Heart right ventricle (tissue), 16 donors: ENCODE measurements at regions not wholly inside any gene's neighbourhood (a gene's known extent, or its start where the extent isn't known, plus 50 kb on each side); places are given as distances from the start of the nearest gene placed in this dataset.

Experiments used
- ATAC-seq, 8 donors: fragments of 200-7000 bp; cut with Tn5 transposase; one replicate each; pipeline ENCODE4 v1.9.1; 2020; ENCODE audit warnings: mild to moderate bottlenecking in 8 of 8, moderate library complexity in 8 of 8, moderate number of reproducible peaks in 1 of 8
- DNase-seq, 2 donors: peaks; one replicate each; pipeline ENCODE4 v3.0.0-alpha.2; 2020
- H3K27ac ChIP-seq, 10 donors: fragments of 200-600 bp; sonication (generic) in 2 of 10; one replicate each; pipeline versions ENCODE4 v1.5.0 to v1.8.0; 2020 to 2022; ENCODE audit warnings: mild to moderate bottlenecking in 3 of 10
- H3K27me3 ChIP-seq, 7 donors: fragments of 200-600 bp; one replicate each; pipeline ENCODE4 v1.8.0; 2021 to 2022; ENCODE audit warnings: mild to moderate bottlenecking in 2 of 7
- H3K36me3 ChIP-seq, 9 donors: fragments of 200-600 bp; sonication (generic) in 1 of 9; one replicate each; pipeline versions ENCODE4 v1.5.0 to v1.8.0; 2020 to 2022; ENCODE audit warnings: mild to moderate bottlenecking in 2 of 9
- H3K4me1 ChIP-seq, 9 donors: fragments of 200-600 bp; sonication (generic) in 1 of 9; one replicate each; pipeline versions ENCODE4 v1.5.0 to v1.8.0; 2020 to 2022; ENCODE audit warnings: mild to moderate bottlenecking in 4 of 9
- H3K4me3 ChIP-seq, 10 donors: fragments of 200-600 bp; sonication (generic) in 2 of 10; one replicate each; pipeline versions ENCODE4 v1.5.0 to v1.8.0; 2020 to 2022; ENCODE audit warnings: mild to moderate bottlenecking in 7 of 10, moderate library complexity in 2 of 10
- H3K9me3 ChIP-seq, 11 donors: fragments of 200-600 bp in 10 of 11; sonication (generic) in 2 of 11; one replicate each; pipeline versions ENCODE4 v1.5.0 to v1.8.0; 2013 to 2022; ENCODE audit warnings: mild to moderate bottlenecking in 2 of 11, control low read depth in 1 of 11, moderate library complexity in 1 of 11
- WGBS, 2 donors: extraction: QIAGEN DNeasy Blood & Tissue Kit; methylation state at CpG; one replicate each; pipeline ENCODE4 v1.1.7; 2013; ENCODE audit warnings: inconsistent platforms in 1 of 2; 5-methylcytosine and 5-hydroxymethylcytosine counted together
- intact Hi-C, 10 donors: fragments of 100-400 bp; cut with DNase I; formaldehyde crosslinking; loops; one replicate each; pipeline versions ENCODE4 v1.11.1 to v1.14.2; 2022
- TF ChIP-seq, protein P1 (sequence below), 9 donors: fragments of 200-600 bp; sonication (generic) in 2 of 9; IDR thresholded peaks; one replicate each; pipeline versions ENCODE4 v1.5.0 to v1.8.0; 2021 to 2022; ENCODE audit warnings: antibody characterized with exemption in 9 of 9, mild to moderate bottlenecking in 5 of 9, moderate library complexity in 1 of 9
- donor health status: Arrhythmogenic right ventricular cardiomyopathy.
- donor health status: ischemic (EF 13 %, LVEDD 7.1; RV severe dilation, severe dysfunction).
- donor health status: healthy with polysubstance abuse.
- donor health status: DM: no; HTN: yes; CAD: no.
- donor health status: DM: no; HTN: no; CAD: no.
- donor health status: ischemic (EF 25% LVEDD 6.9; RV normal size, moderate dysfunction).
- donor health status: ischemic (EF 25% LVEDD 5.7; RV mildly dilated, moderate dysfunction).
- donor health status: healthy.
- donor health status: DM: yes; HTN: yes; CAD: no.
- donor health status: Ischemic cardiomyopathy.
- donor health status: ischemic (EF 35%, LVEDD 5.7; RV mildly dilated, moderate dysfunction).
- donor health status: nonischemic (EF 11% LVEDD 7.7; RV severe dilation, severe dysfunction).
- donor health status: DM: yes; HTN: yes; CAD: no.
- donor health status: PGD.
- donor health status: ischemic (EF 29% LVEDD 5.4; RV normal size, mild dysfunction).
- donor health status: nonischemic (EF 23%, LVEDD 6.1; RV moderate dilation, normal function).

DNA sequence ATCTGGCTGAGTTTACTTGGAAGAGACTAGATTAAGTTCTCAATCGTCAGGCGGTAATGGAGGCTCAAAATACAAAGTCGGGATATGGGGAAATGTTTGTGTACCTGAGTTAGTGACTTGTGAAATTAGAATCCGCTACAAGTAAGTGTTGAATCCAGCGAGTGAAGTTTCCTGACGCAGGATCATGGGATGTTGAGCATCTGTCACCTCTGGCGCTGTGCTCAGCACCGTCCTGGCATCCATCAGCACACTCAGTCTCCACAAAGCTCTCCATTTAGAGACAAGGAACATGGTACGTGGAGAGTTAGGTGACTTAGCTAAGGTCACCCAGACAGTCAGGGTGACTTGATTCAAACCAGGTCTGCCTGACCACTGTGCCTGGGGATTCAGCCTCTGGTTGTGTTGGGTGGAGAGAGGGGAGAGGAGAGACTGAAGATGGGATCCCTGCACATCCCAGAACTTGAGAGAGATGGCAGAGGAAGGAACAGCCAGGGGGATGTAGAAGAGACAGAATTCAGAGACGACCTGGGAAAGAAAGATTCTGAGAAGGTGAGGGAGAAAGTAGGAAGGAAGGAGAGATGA is 251.2 kb downstream of the ACKR3 start:
- Histone ChIP-seq H3K36me3 (no peaks in the 10 kb centered on the region), H3K27ac (no peak overlapping the region), H3K9me3 (peaks cover 0 to 12% (median 4%) of the 10 kb centered on the region in 11 donors), H3K27me3 (no peaks in the 10 kb centered on the region), H3K4me1 (peaks cover 0 to 23% (median 11%) of the 10 kb centered on the region in 9 donors), H3K4me3 (no peak overlapping the region)
- 91 to 94% methylated on average over 10 of the region's 10 CpGs for WGBS, 2 donors
- TF ChIP-seq, protein P1, sequence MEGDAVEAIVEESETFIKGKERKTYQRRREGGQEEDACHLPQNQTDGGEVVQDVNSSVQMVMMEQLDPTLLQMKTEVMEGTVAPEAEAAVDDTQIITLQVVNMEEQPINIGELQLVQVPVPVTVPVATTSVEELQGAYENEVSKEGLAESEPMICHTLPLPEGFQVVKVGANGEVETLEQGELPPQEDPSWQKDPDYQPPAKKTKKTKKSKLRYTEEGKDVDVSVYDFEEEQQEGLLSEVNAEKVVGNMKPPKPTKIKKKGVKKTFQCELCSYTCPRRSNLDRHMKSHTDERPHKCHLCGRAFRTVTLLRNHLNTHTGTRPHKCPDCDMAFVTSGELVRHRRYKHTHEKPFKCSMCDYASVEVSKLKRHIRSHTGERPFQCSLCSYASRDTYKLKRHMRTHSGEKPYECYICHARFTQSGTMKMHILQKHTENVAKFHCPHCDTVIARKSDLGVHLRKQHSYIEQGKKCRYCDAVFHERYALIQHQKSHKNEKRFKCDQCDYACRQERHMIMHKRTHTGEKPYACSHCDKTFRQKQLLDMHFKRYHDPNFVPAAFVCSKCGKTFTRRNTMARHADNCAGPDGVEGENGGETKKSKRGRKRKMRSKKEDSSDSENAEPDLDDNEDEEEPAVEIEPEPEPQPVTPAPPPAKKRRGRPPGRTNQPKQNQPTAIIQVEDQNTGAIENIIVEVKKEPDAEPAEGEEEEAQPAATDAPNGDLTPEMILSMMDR (IDR thresholded peaks at IDR 0.05) = no peak
- ATAC-seq (no peak), DNase-seq (no peak)
- intact Hi-C loops = no loop called here

DNA sequence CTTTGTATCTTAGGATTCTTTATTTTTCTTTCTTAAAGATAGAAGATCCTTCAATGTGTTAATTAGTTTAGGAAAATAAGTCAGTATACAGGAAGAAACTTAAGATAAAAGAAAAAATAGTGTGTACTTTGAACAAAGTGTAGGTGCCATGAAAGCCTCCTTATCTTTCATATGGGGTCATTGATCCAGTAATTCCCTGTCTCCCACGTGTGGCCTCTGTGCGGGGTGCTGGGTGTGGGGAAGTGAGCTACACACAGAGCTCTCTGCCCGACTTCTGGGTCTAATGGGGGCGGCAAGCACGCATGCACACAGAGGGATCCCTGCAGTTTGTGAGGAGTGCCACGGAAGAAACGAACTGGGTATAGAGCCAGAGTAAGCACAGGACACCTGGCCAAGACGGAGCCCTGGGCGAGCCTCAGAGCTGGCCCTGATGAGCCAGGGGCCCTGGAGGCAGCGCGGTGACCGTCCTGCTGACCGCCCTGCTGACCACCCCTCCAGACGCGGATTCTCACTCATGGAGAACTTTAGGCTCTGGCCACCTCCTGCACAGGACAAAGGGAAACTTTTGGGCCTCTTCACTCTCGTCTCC is 253.5 kb downstream of the ACKR3 start:
- Histone ChIP-seq H3K36me3 (no peaks in the 10 kb centered on the region), H3K4me1 (peaks cover 0 to 40% (median 14%) of the 10 kb centered on the region in 9 donors), H3K4me3 (no peak overlapping the region), H3K9me3 (peaks cover 0 to 12% (median 4%) of the 10 kb centered on the region in 11 donors), H3K27me3 (no peaks in the 10 kb centered on the region), H3K27ac (no peak overlapping the region)
- TF ChIP-seq, protein P1 (IDR thresholded peaks at IDR 0.05) = no peak
- ATAC-seq (peak in 1 of 8 donors; percentile 26), DNase-seq (no peak)
- WGBS, 2 donors = 94 to 96% methylated on average over 16 of the region's 16 CpGs
- intact Hi-C loops = no loop called here

DNA sequence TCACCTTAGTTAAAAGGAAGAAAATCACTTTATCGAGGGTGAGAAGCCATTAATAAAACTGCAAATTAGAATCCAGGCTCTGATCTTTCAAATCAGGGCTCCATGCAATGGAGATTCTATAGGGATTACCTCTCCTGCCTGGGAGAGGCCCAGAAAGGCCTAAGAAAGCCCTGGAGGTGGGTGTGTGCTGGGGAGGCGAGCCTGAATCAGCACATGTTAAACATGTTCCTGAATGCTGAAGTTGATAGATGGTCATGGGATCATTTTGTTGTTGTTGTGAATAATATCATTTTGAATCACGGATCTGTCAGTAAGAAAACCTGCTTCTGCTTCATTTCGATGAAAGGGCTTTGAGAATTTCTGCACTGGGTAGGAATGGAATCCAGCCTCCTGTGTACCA is 254.3 kb downstream of the ACKR3 start:
- TF ChIP-seq, protein P1 (IDR thresholded peaks at IDR 0.05) = no peak
- peak overlapping the region in 1 of 10 donors; percentile 12 for H3K27ac ChIP-seq
- 79 to 89% methylated on average over 4 of the region's 4 CpGs for WGBS, 2 donors
- ATAC-seq (no peak), DNase-seq (no peak)
- H3K9me3 ChIP-seq = peaks cover 0 to 12% (median 4%) of the 10 kb centered on the region in 11 donors
- peaks cover 0 to 40% (median 7%) of the 10 kb centered on the region in 9 donors for H3K4me1 ChIP-seq
- intact Hi-C loops = no loop called here
- H3K36me3 ChIP-seq = no peaks in the 10 kb centered on the region
- no peaks in the 10 kb centered on the region for H3K27me3 ChIP-seq
- no peak overlapping the region for H3K4me3 ChIP-seq

DNA sequence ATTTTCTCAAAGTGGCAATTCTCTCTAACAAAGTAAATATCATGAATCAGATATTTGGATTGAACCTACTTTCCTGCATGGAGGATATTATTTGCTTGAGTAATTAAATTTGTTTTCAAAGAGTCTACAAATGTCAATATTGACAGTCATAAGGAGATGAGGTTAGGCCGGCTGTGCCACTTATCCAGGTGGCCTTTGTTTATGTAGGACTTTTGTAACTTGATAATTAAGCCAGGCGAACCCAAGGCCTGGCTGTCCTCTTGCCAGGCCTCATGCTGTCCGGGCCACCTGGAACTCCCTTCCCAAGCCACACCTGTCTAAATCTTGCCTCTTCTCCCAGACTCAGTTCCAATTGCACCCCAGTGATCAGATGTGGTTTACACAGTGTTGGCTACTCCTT is 255.2 kb downstream of the ACKR3 start:
- no peaks in the 10 kb centered on the region for H3K27me3 ChIP-seq
- no peak for ATAC-seq
- H3K9me3 ChIP-seq = peaks cover 0 to 12% (median 4%) of the 10 kb centered on the region in 11 donors
- 94% methylated on average over 3 of the region's 3 CpGs for WGBS, 2 donors
- TF ChIP-seq, protein P1 (IDR thresholded peaks at IDR 0.05) = no peak
- intact Hi-C loops = no loop called here
- peak overlapping the region in 1 of 10 donors; percentile 12 for H3K27ac ChIP-seq
- no peak overlapping the region for H3K4me3 ChIP-seq
- H3K36me3 ChIP-seq = no peaks in the 10 kb centered on the region
- peaks cover 0 to 37% (median 7%) of the 10 kb centered on the region in 9 donors for H3K4me1 ChIP-seq
- no peak for DNase-seq
